ENCODE measurements at regions not wholly inside any gene's neighbourhood (a gene's known extent, or its start where the extent isn't known, plus 50 kb on each side); places are given as distances from the start of the nearest gene placed in this dataset.
A peak's percentile ranks its signal among the peaks of the same experiment; 100 is the strongest.

- Histone ChIP-seq H3K27ac (ENCODE audit: low read depth in 1 of 2, low read length in 2 of 2) (no peak overlapping the region), H3K9me3 (ENCODE audit: control insufficient read depth in 4 of 4, low read length in 3 of 4) (peaks cover 0 to 9% (median 6%) of the 10 kb centered on the region in 4 donors), H3K4me3 (ENCODE audit: low read depth in 1 of 3, low read length in 3 of 3) (no peak overlapping the region), H3K36me3 (ENCODE audit: control insufficient read depth in 4 of 4, insufficient read depth in 3 of 4, low read depth in 1 of 4, low read length in 3 of 4) (no peaks in the 10 kb centered on the region), H3K27me3 (ENCODE audit: control insufficient read depth in 4 of 4, insufficient read depth in 4 of 4, low read length in 3 of 4) (no peaks in the 10 kb centered on the region), H3K9ac (ENCODE audit: low read depth in 1 of 2, low read length in 2 of 2) (no peak overlapping the region), H3K4me1 (ENCODE audit: control insufficient read depth in 4 of 4, insufficient read depth in 4 of 4, low read length in 3 of 4) (no peaks in the 10 kb centered on the region)
- DNase-seq (ENCODE audit: low spot score): peak; percentile 4
- no peak for TF ChIP-seq YY1 (IDR thresholded peaks at IDR 0.05)
- 53% methylated on average over 29 of the region's 29 CpGs for WGBS
Observed at GRCh38 chr12:34394211-34395055, 372.1 kb downstream of the ALG10 start.

GRCh38 chr12:34395056-34396005 is 373.0 kb downstream of the ALG10 start:
- TF ChIP-seq SP1 (IDR thresholded peaks at IDR 0.05): no peak
- Histone ChIP-seq H3K4me3 (ENCODE audit: low read depth in 1 of 3, low read length in 3 of 3) (no peak overlapping the region), H3K4me1 (ENCODE audit: control insufficient read depth in 4 of 4, insufficient read depth in 4 of 4, low read length in 3 of 4) (no peaks in the 10 kb centered on the region), H3K27ac (ENCODE audit: low read depth in 1 of 2, low read length in 2 of 2) (no peak overlapping the region), H3K27me3 (ENCODE audit: control insufficient read depth in 4 of 4, insufficient read depth in 4 of 4, low read length in 3 of 4) (no peaks in the 10 kb centered on the region), H3K9me3 (ENCODE audit: control insufficient read depth in 4 of 4, low read length in 3 of 4) (peaks cover 0 to 9% (median 6%) of the 10 kb centered on the region in 4 donors), H3K36me3 (ENCODE audit: control insufficient read depth in 4 of 4, insufficient read depth in 3 of 4, low read depth in 1 of 4, low read length in 3 of 4) (no peaks in the 10 kb centered on the region), H3K9ac (ENCODE audit: low read depth in 1 of 2, low read length in 2 of 2) (no peak overlapping the region)
- peak; percentile 3 for DNase-seq (ENCODE audit: low spot score)
- 64% methylated on average over 28 of the region's 28 CpGs for WGBS

GRCh38 chr12:34396006-34396860 is 373.9 kb downstream of the ALG10 start:
- Histone ChIP-seq H3K27ac (ENCODE audit: low read depth in 1 of 2, low read length in 2 of 2) (no peak overlapping the region), H3K4me1 (ENCODE audit: control insufficient read depth in 4 of 4, insufficient read depth in 4 of 4, low read length in 3 of 4) (no peaks in the 10 kb centered on the region), H3K9me3 (ENCODE audit: control insufficient read depth in 4 of 4, low read length in 3 of 4) (peaks cover 0 to 8% (median 5%) of the 10 kb centered on the region in 4 donors), H3K4me3 (ENCODE audit: low read depth in 1 of 3, low read length in 3 of 3) (no peak overlapping the region), H3K27me3 (ENCODE audit: control insufficient read depth in 4 of 4, insufficient read depth in 4 of 4, low read length in 3 of 4) (no peaks in the 10 kb centered on the region), H3K9ac (ENCODE audit: low read depth in 1 of 2, low read length in 2 of 2) (no peak overlapping the region), H3K36me3 (ENCODE audit: control insufficient read depth in 4 of 4, insufficient read depth in 3 of 4, low read depth in 1 of 4, low read length in 3 of 4) (no peaks in the 10 kb centered on the region)
- 61% methylated on average over 27 of the region's 27 CpGs for WGBS
- peak; percentile 17 for DNase-seq (ENCODE audit: low spot score)
- no peak for TF ChIP-seq RAD21 (IDR thresholded peaks at IDR 0.05)
- TF ChIP-seq SP1 (IDR thresholded peaks at IDR 0.05): no peak
- no peak for TF ChIP-seq YY1 (IDR thresholded peaks at IDR 0.05)
- no peak for TF ChIP-seq JUND (IDR thresholded peaks at IDR 0.05)
- TF ChIP-seq REST (IDR thresholded peaks at IDR 0.05): no peak
- no peak for TF ChIP-seq EGR1 (IDR thresholded peaks at IDR 0.05; ENCODE audit: low read depth in 2 of 2)
- no peak for TF ChIP-seq RXRA (IDR thresholded peaks at IDR 0.05)
- no peak for TF ChIP-seq NR2F2 (IDR thresholded peaks at IDR 0.05)
- TF ChIP-seq ATF3 (IDR thresholded peaks at IDR 0.05): no peak
